Loucy (cell line): ENCODE measurements at regions not wholly inside any gene's neighbourhood (a gene's known extent, or its start where the extent isn't known, plus 50 kb on each side); places are given as distances from the start of the nearest gene placed in this dataset.

Experiments
- H2AFZ ChIP-seq: fragments of 200-600 bp; sonication (generic); 2 replicates; pipeline ENCODE4 v1.6.0; 2016; ENCODE audit warnings: antibody characterized with exemption, mild to moderate bottlenecking, low read length, moderate library complexity
- H3F3A ChIP-seq: fragments of 200-600 bp; 2 replicates; pipeline ENCODE4 v1.6.0; 2016; ENCODE audit warnings: antibody characterized with exemption, low read depth, mild to moderate bottlenecking
- H3K27me3 ChIP-seq: fragments of 200-600 bp; sonication (generic); 2 replicates; pipeline ENCODE4 v1.6.1; 2014; ENCODE audit warnings: low read length, mild to moderate bottlenecking; ENCODE audit not compliant: insufficient read depth, poor library complexity, severe bottlenecking
- H3K36me3 ChIP-seq: fragments of 200-600 bp; sonication (generic); 2 replicates; pipeline ENCODE4 v1.6.1; 2016; ENCODE audit warnings: low read length; ENCODE audit not compliant: insufficient read depth
- H3K4me1 ChIP-seq: fragments of 200-600 bp; sonication (generic); 2 replicates; pipeline ENCODE4 v1.5.1; 2014; ENCODE audit warnings: low read length, mild to moderate bottlenecking; ENCODE audit not compliant: insufficient read depth, poor library complexity, severe bottlenecking
- H3K4me2 ChIP-seq: fragments of 200-600 bp; sonication (generic); 2 replicates; pipeline ENCODE4 v1.6.0; 2014; ENCODE audit warnings: antibody characterized with exemption, low read length, low read depth, mild to moderate bottlenecking; ENCODE audit not compliant: poor library complexity, severe bottlenecking
- H3K4me3 ChIP-seq: fragments of 200-600 bp; sonication (generic); 2 replicates; pipeline ENCODE4 v1.5.1; 2014; ENCODE audit warnings: low read length, mild to moderate bottlenecking, mixed read lengths; ENCODE audit not compliant: poor library complexity, severe bottlenecking
- H3K79me2 ChIP-seq: fragments of 200-600 bp; sonication (generic); 2 replicates; pipeline ENCODE4 v1.6.1; 2014; ENCODE audit warnings: low read length; ENCODE audit not compliant: insufficient read depth
- H3K9ac ChIP-seq: fragments of 200-600 bp; sonication (generic); 2 replicates; pipeline ENCODE4 v1.6.0; 2014; ENCODE audit warnings: mild to moderate bottlenecking, low read depth, low read length, moderate library complexity; ENCODE audit not compliant: poor library complexity, severe bottlenecking
- H3K9me2 ChIP-seq: fragments of 200-600 bp; sonication (generic); replicated peaks from 2 replicates; pipeline ENCODE4 v1.6.1; 2016; ENCODE audit warnings: low read depth, low read length, mixed read lengths
- H3K9me3 ChIP-seq: fragments of 200-600 bp; sonication (generic); 2 replicates; pipeline ENCODE4 v1.6.1; 2014; ENCODE audit warnings: mild to moderate bottlenecking, antibody characterized with exemption, low read length, low read depth; ENCODE audit not compliant: insufficient read depth
- H4K20me1 ChIP-seq: fragments of 200-600 bp; sonication (generic); 2 replicates; pipeline ENCODE4 v1.6.0; 2014; ENCODE audit warnings: antibody characterized with exemption, low read length, mild to moderate bottlenecking; ENCODE audit not compliant: insufficient read depth, poor library complexity, severe bottlenecking
- EZH2phosphoT487 ChIP-seq: fragments of 200-600 bp; IDR thresholded peaks from 2 replicates; pipeline ENCODE4 v1.6.1; 2018; ENCODE audit warnings: antibody characterized with exemption, mild to moderate bottlenecking, moderate library complexity, borderline replicate concordance
- TF ChIP-seq, protein P1 (sequence below): fragments of 200-600 bp; sonication (generic); conservative IDR thresholded peaks from 2 replicates; pipeline ENCODE4 v1.5.1; 2014; ENCODE audit warnings: mild to moderate bottlenecking, antibody characterized with exemption, low read length

DNA sequence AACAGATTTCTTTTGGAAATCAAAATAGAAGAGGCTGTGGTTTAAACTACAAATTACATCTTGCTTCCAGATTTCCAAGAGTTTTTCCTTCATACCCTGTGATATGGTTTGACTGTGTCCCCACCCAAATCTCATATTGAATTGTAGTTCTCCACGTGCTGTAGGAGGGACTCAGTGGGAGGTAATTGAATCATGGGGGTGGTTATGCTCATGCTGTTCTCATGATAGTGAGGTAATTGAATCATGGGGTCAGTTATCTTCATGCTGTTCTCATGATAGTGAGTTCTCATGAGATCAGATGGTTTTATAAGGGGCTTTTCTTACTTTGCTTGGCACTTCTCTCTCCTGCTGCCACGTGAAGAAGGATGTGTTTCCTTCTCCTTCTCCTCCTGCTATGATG is 687.0 kb upstream of the ZNF608 start:
- Histone ChIP-seq H3K4me1 (no peaks in the 10 kb centered on the region), H2AFZ (no peak overlapping the region), H3K79me2 (no peaks in the 10 kb centered on the region), H3K4me3 (no peak overlapping the region), H3K4me2 (no peak overlapping the region), H3K9ac (no peak overlapping the region), H3K9me3 (no peaks in the 10 kb centered on the region), H3K36me3 (no peaks in the 10 kb centered on the region), H3K27me3 (no peaks in the 10 kb centered on the region), H3F3A (no peaks in the 10 kb centered on the region), H3K9me2 (no peaks in the 10 kb centered on the region), H4K20me1 (no peaks in the 10 kb centered on the region)
- TF ChIP-seq, protein P1, sequence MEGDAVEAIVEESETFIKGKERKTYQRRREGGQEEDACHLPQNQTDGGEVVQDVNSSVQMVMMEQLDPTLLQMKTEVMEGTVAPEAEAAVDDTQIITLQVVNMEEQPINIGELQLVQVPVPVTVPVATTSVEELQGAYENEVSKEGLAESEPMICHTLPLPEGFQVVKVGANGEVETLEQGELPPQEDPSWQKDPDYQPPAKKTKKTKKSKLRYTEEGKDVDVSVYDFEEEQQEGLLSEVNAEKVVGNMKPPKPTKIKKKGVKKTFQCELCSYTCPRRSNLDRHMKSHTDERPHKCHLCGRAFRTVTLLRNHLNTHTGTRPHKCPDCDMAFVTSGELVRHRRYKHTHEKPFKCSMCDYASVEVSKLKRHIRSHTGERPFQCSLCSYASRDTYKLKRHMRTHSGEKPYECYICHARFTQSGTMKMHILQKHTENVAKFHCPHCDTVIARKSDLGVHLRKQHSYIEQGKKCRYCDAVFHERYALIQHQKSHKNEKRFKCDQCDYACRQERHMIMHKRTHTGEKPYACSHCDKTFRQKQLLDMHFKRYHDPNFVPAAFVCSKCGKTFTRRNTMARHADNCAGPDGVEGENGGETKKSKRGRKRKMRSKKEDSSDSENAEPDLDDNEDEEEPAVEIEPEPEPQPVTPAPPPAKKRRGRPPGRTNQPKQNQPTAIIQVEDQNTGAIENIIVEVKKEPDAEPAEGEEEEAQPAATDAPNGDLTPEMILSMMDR = no peak
- TF ChIP-seq EZH2phosphoT487 = no peak

DNA sequence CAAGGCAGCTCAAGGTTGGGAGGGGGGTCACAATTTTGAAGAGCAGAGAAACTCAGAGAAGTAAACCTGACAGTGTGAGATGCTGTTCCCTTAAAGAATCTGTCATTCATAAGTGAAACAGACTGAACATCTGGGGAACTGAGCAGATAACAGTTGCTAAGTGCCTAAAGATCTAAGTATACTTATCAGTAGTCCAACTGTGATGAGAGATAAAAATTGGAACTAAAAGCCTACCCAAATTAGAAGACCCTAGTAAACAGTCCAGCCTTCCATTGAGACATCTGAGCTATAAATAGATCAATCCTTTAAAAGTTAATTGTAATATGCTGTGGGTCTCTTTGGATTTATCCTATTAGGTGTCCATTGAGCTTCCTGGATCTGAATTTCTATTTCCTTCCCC is 692.8 kb upstream of the ZNF608 start:
- H3K4me1 ChIP-seq = no peaks in the 10 kb centered on the region
- no peak overlapping the region for H3K4me3 ChIP-seq
- H3K79me2 ChIP-seq = no peaks in the 10 kb centered on the region
- TF ChIP-seq, protein P1 = no peak
- no peak for TF ChIP-seq EZH2phosphoT487
- H3K4me2 ChIP-seq = no peak overlapping the region
- H3K36me3 ChIP-seq = no peaks in the 10 kb centered on the region
- H2AFZ ChIP-seq = no peak overlapping the region
- no peaks in the 10 kb centered on the region for H3K27me3 ChIP-seq
- no peaks in the 10 kb centered on the region for H3F3A ChIP-seq
- H3K9me2 ChIP-seq = no peaks in the 10 kb centered on the region
- no peaks in the 10 kb centered on the region for H4K20me1 ChIP-seq
- no peaks in the 10 kb centered on the region for H3K9me3 ChIP-seq
- H3K9ac ChIP-seq = no peak overlapping the region

GRCh38 chr5:125440905-125441304 is 694.5 kb upstream of the ZNF608 start:
- Histone ChIP-seq H3K9me3 (no peaks in the 10 kb centered on the region), H3K9me2 (no peaks in the 10 kb centered on the region), H3K4me1 (no peaks in the 10 kb centered on the region), H3F3A (no peaks in the 10 kb centered on the region), H3K36me3 (no peaks in the 10 kb centered on the region), H3K4me2 (no peak overlapping the region), H3K79me2 (no peaks in the 10 kb centered on the region), H3K9ac (no peak overlapping the region), H4K20me1 (no peaks in the 10 kb centered on the region), H3K4me3 (no peak overlapping the region), H2AFZ (no peak overlapping the region), H3K27me3 (no peaks in the 10 kb centered on the region)
- no peak for TF ChIP-seq EZH2phosphoT487
- TF ChIP-seq, protein P1 = no peak
